Hepatocyte (in vitro differentiated cells): ENCODE measurements at regions not wholly inside any gene's neighbourhood (a gene's known extent, or its start where the extent isn't known, plus 50 kb on each side); places are given as distances from the start of the nearest gene placed in this dataset.

ENCODE experiments used
- DNase-seq: peaks from one replicate; pipeline ENCODE4 v3.0.0-alpha.2; 2016; ENCODE audit warnings: low spot score
- H2AFZ ChIP-seq: fragments of 200-600 bp; sonication (generic); 2 replicates; pipeline ENCODE4 v1.6.0; 2016; ENCODE audit warnings: antibody characterized with exemption, mild to moderate bottlenecking
- H3K27ac ChIP-seq: fragments of 200-600 bp; sonication (generic); 2 replicates; pipeline ENCODE4 v1.5.1; 2016; ENCODE audit warnings: mild to moderate bottlenecking
- H3K27me3 ChIP-seq: fragments of 200-600 bp; sonication (generic); 2 replicates; pipeline ENCODE4 v1.6.1; 2016
- H3K36me3 ChIP-seq: fragments of 200-600 bp; sonication (generic); replicated peaks from 2 replicates; pipeline ENCODE4 v1.5.1; 2016; ENCODE audit warnings: low read depth; ENCODE audit not compliant: insufficient read depth
- H3K4me1 ChIP-seq: fragments of 200-600 bp; sonication (generic); 2 replicates; pipeline ENCODE4 v1.5.1; 2016; ENCODE audit warnings: mild to moderate bottlenecking, moderate library complexity; ENCODE audit not compliant: insufficient read depth
- H3K4me2 ChIP-seq: fragments of 200-600 bp; sonication (generic); 2 replicates; pipeline ENCODE4 v1.6.0; 2016
- H3K4me3 ChIP-seq: fragments of 200-600 bp; sonication (generic); 2 replicates; pipeline ENCODE4 v1.5.1; 2016; ENCODE audit warnings: mild to moderate bottlenecking
- H3K79me2 ChIP-seq: fragments of 200-600 bp; sonication (generic); 2 replicates; pipeline ENCODE4 v1.6.0; 2017; ENCODE audit warnings: mild to moderate bottlenecking
- H3K9me2 ChIP-seq: fragments of 200-600 bp; sonication (generic); replicated peaks from 2 replicates; pipeline ENCODE4 v1.6.0; 2017; ENCODE audit warnings: mild to moderate bottlenecking; ENCODE audit not compliant: insufficient read depth
- H3K9me3 ChIP-seq: fragments of 200-600 bp; sonication (generic); 2 replicates; pipeline ENCODE4 v1.5.1; 2016; ENCODE audit warnings: low read depth, mild to moderate bottlenecking
- H4K20me1 ChIP-seq: fragments of 200-600 bp; sonication (generic); 2 replicates; pipeline ENCODE4 v1.6.0; 2016; ENCODE audit warnings: mild to moderate bottlenecking; ENCODE audit not compliant: insufficient read depth, poor library complexity, severe bottlenecking
- EZH2 ChIP-seq: fragments of 200-600 bp; sonication (generic); IDR thresholded peaks from 2 replicates; pipeline ENCODE4 v1.6.1; 2016; ENCODE audit warnings: antibody characterized with exemption, mild to moderate bottlenecking, borderline replicate concordance
- EZH2phosphoT487 ChIP-seq: fragments of 200-600 bp; sonication (generic); IDR thresholded peaks from one replicate; pipeline ENCODE4 v1.6.1; 2018; ENCODE audit warnings: antibody characterized with exemption, mild to moderate bottlenecking, low read depth, moderate library complexity; ENCODE audit not compliant: unreplicated experiment, severe bottlenecking
- WGBS: methylation state at CpG from one replicate; pipeline ENCODE4 v1.1.6; 2016; ENCODE audit warnings: low lambda C conversion rate; ENCODE audit errors: missing lambda C conversion rate; 5-methylcytosine and 5-hydroxymethylcytosine counted together
- TF ChIP-seq, protein P1 (sequence below): fragments of 200-600 bp; sonication (generic); IDR thresholded peaks from 2 replicates; pipeline ENCODE4 v1.5.1; 2016; ENCODE audit warnings: antibody characterized with exemption, mild to moderate bottlenecking; ENCODE audit not compliant: poor library complexity

DNA sequence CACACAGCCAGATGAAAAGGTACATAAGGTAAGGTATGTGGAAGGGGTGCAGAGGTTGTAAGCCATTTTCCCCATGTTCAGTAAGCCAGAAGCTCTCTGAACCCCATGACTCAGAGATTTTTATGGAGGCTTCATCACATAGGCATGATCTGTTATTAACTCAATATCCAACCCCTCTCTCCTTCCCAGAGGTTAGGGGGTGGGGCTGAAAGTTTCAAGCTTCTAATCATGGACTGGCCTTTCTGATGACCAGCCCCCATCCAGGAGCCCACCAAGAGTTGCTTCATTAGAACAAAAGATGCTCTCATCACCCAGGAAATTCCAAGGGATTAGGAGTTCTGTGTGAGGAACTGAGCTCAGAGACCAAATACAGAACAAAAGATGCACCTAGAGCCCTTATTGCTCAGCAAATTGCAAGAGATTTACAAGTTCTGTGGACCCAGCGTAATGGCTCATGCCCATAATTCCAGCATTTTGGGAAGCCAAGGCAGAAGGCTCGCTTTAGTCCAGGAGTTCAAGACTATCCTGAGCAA lies 103.2 kb upstream of the DAAM1 start:
- H3K9me3 ChIP-seq = no peaks in the 10 kb centered on the region
- H3K9me2 ChIP-seq = no peaks in the 10 kb centered on the region
- WGBS = 90% methylated on average over 2 of the region's 2 CpGs
- no peak overlapping the region for H3K27ac ChIP-seq
- H4K20me1 ChIP-seq = no peaks in the 10 kb centered on the region
- H3K79me2 ChIP-seq = no peaks in the 10 kb centered on the region
- no peaks in the 10 kb centered on the region for H3K27me3 ChIP-seq
- H3K4me3 ChIP-seq = no peak overlapping the region
- H3K36me3 ChIP-seq = no peaks in the 10 kb centered on the region
- H3K4me1 ChIP-seq = no peaks in the 10 kb centered on the region
- no peak overlapping the region for H2AFZ ChIP-seq
- no peak overlapping the region for H3K4me2 ChIP-seq
- TF ChIP-seq, protein P1, sequence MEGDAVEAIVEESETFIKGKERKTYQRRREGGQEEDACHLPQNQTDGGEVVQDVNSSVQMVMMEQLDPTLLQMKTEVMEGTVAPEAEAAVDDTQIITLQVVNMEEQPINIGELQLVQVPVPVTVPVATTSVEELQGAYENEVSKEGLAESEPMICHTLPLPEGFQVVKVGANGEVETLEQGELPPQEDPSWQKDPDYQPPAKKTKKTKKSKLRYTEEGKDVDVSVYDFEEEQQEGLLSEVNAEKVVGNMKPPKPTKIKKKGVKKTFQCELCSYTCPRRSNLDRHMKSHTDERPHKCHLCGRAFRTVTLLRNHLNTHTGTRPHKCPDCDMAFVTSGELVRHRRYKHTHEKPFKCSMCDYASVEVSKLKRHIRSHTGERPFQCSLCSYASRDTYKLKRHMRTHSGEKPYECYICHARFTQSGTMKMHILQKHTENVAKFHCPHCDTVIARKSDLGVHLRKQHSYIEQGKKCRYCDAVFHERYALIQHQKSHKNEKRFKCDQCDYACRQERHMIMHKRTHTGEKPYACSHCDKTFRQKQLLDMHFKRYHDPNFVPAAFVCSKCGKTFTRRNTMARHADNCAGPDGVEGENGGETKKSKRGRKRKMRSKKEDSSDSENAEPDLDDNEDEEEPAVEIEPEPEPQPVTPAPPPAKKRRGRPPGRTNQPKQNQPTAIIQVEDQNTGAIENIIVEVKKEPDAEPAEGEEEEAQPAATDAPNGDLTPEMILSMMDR = no peak
- TF ChIP-seq EZH2phosphoT487 (no peak), EZH2 (no peak)
- DNase-seq = no peak

GRCh38 chr14:59086241-59086882 lies 102.1 kb upstream of the DAAM1 start:
- no peak for DNase-seq
- Histone ChIP-seq H3K27ac (no peak overlapping the region), H4K20me1 (no peaks in the 10 kb centered on the region), H3K79me2 (no peaks in the 10 kb centered on the region), H3K9me3 (no peaks in the 10 kb centered on the region), H3K27me3 (no peaks in the 10 kb centered on the region), H3K4me3 (no peak overlapping the region), H2AFZ (no peak overlapping the region), H3K36me3 (no peaks in the 10 kb centered on the region), H3K4me1 (no peaks in the 10 kb centered on the region), H3K9me2 (no peaks in the 10 kb centered on the region), H3K4me2 (no peak overlapping the region)
- 47% methylated on average over 5 of the region's 5 CpGs for WGBS
- TF ChIP-seq EZH2 = no peak
- TF ChIP-seq EZH2phosphoT487 = no peak
- TF ChIP-seq, protein P1 = no peak

- Histone ChIP-seq H3K79me2 (no peaks in the 10 kb centered on the region), H3K36me3 (no peaks in the 10 kb centered on the region), H3K9me3 (no peaks in the 10 kb centered on the region), H3K4me2 (no peak overlapping the region), H2AFZ (no peak overlapping the region), H3K27ac (no peak overlapping the region), H3K4me1 (no peaks in the 10 kb centered on the region), H4K20me1 (no peaks in the 10 kb centered on the region), H3K27me3 (no peaks in the 10 kb centered on the region), H3K9me2 (no peaks in the 10 kb centered on the region), H3K4me3 (no peak overlapping the region)
- TF ChIP-seq, protein P1 = no peak
- TF ChIP-seq EZH2 (no peak), EZH2phosphoT487 (no peak)
- 81% methylated on average over 3 of the region's 3 CpGs for WGBS
- no peak for DNase-seq
Observed at GRCh38 chr14:59087240-59087639, 101.2 kb upstream of the DAAM1 start.
